HCT116 (cell line): ENCODE measurements at regions not wholly inside any gene's neighbourhood (a gene's known extent, or its start where the extent isn't known, plus 50 kb on each side); places are given as distances from the start of the nearest gene placed in this dataset.

Experiments used
- ATAC-seq: fragments of 200-7000 bp; cut with Tn5 transposase; 2 replicates; pipeline ENCODE4 v1.9.1; 2020; ENCODE audit warnings: mild to moderate bottlenecking, moderate library complexity
- BruUV-seq: library from RNA; stranded (reverse); fragments of 400-500 nt; replicated peaks from 2 replicates; lab custom pipeline; 2021; lab: Mats Ljungman, UMichigan
- CTCF ChIA-PET: fragments of 300-600 bp; sonication (Branson Sonifier 250); formaldehyde crosslinking; loops from one replicate; lab custom pipeline; 2021; ENCODE audit warnings: antibody characterized with exemption; lab: Charles Lee
- POLR2A ChIA-PET: fragments of 300-600, 350-600 bp; sonication (Branson Sonifier 250); formaldehyde crosslinking; loops from one replicate; lab custom pipeline; 2021; ENCODE audit warnings: antibody characterized with exemption; lab: Charles Lee
- RAD21 ChIA-PET, 2 experiments: fragments of 300-600 bp; sonication (Branson Sonifier 250); formaldehyde crosslinking; loops; one replicate each; lab custom pipeline; 2023; ENCODE audit warnings: low total read pairs in 2 of 2; ENCODE audit not compliant: uncharacterized antibody in 2 of 2, unreplicated experiment in 2 of 2, low non-redundant PET in 1 of 2; lab: Charles Lee
- DNase-seq: peaks from one replicate; pipeline ENCODE4 v3.0.0-alpha.2; 2010; ENCODE audit warnings: low read depth, low spot score
- H2AFZ ChIP-seq: fragments of 200-600 bp; shearing (Covaris generic), sonication (generic); 2 replicates; pipeline ENCODE4 v1.6.1; 2017; ENCODE audit warnings: low read depth, mixed run types, mixed read lengths, antibody characterized with exemption, low read length; ENCODE audit not compliant: poor library complexity, severe bottlenecking
- H3K27ac ChIP-seq: 2 replicates; pipeline ENCODE4 v1.5.1; 2012; ENCODE audit warnings: low read depth, low read length
- H3K27me3 ChIP-seq: fragments of 200-600 bp; sonication (generic); 2 replicates; pipeline ENCODE4 v1.6.1; 2016; ENCODE audit warnings: mixed run types, low read length, mixed read lengths; ENCODE audit not compliant: insufficient read depth
- H3K36me3 ChIP-seq, 2 experiments: fragments of 200-500 bp in 1 of 2; fragments of 200-600 bp in 1 of 2; sonication (Bioruptor generic) in 1 of 2; sonication (generic) in 1 of 2; 2 replicates each; pipeline versions ENCODE4 v1.5.1 to v1.6.1; 2014 to 2016; ENCODE audit warnings: low read length in 2 of 2, inconsistent platforms in 1 of 2, mixed read lengths in 1 of 2, mixed run types in 1 of 2; ENCODE audit not compliant: insufficient read depth in 2 of 2, control insufficient read depth in 1 of 2
- H3K4me1 ChIP-seq, 2 experiments: fragments of 200-600 bp in 1 of 2; sonication (generic) in 1 of 2; 2 replicates each; pipeline versions ENCODE4 v1.5.1 to v1.6.1; 2012 to 2017; ENCODE audit warnings: low read length in 2 of 2, inconsistent platforms in 1 of 2, mild to moderate bottlenecking in 1 of 2, mixed read lengths in 1 of 2, mixed run types in 1 of 2, moderate library complexity in 1 of 2; ENCODE audit not compliant: insufficient read depth in 2 of 2, control insufficient read depth in 1 of 2
- H3K4me2 ChIP-seq: fragments of 200-600 bp; sonication (generic); 2 replicates; pipeline ENCODE4 v1.6.1; 2017; ENCODE audit warnings: mixed run types, low read length, mixed read lengths
- H3K4me3 ChIP-seq, 2 experiments: fragments of 200-600 bp in 1 of 2; sonication (generic) in 1 of 2; replicated peaks in 1 of 2; 2 replicates each; pipeline ENCODE4 v1.5.1; 2011 to 2016; ENCODE audit warnings: low read length in 2 of 2, control low read depth in 1 of 2, low read depth in 1 of 2, mild to moderate bottlenecking in 1 of 2, mixed read lengths in 1 of 2, mixed run types in 1 of 2
- H3K79me2 ChIP-seq: fragments of 200-600 bp; sonication (generic); 2 replicates; pipeline ENCODE4 v1.6.1; 2017; ENCODE audit warnings: mild to moderate bottlenecking, mixed run types, low read length, moderate library complexity, mixed read lengths; ENCODE audit not compliant: insufficient read depth
- H3K9ac ChIP-seq: fragments of 200-600 bp; sonication (generic); 2 replicates; pipeline ENCODE4 v1.6.1; 2016; ENCODE audit warnings: low read length, mixed read lengths
- H3K9me2 ChIP-seq: fragments of 200-600 bp; sonication (generic), shearing (Covaris generic); 2 replicates; pipeline ENCODE4 v1.6.1; 2017; ENCODE audit warnings: mixed run types, mild to moderate bottlenecking, moderate library complexity; ENCODE audit not compliant: insufficient read depth
- H3K9me3 ChIP-seq, 2 experiments: fragments of 200-500 bp in 1 of 2; fragments of 200-600 bp in 1 of 2; sonication (Bioruptor generic) in 1 of 2; sonication (generic) in 1 of 2; 2 replicates each; pipeline ENCODE4 v1.6.1; 2014 to 2017; ENCODE audit warnings: low read length in 2 of 2, mixed read lengths in 2 of 2, inconsistent platforms in 1 of 2, low read depth in 1 of 2, mild to moderate bottlenecking in 1 of 2, mixed run types in 1 of 2, moderate library complexity in 1 of 2; ENCODE audit not compliant: control insufficient read depth in 1 of 2, insufficient read depth in 1 of 2
- H4K20me1 ChIP-seq: fragments of 200-600 bp; sonication (generic), shearing (Covaris generic); 2 replicates; pipeline ENCODE4 v1.6.1; 2017; ENCODE audit warnings: mixed run types, mild to moderate bottlenecking, moderate library complexity; ENCODE audit not compliant: insufficient read depth
- EGR1 ChIP-seq: IDR thresholded peaks from 2 replicates; pipeline ENCODE4 v1.6.1; 2012; ENCODE audit warnings: low read depth
- EZH2 ChIP-seq: fragments of 200-600 bp; sonication (generic); IDR thresholded peaks from 2 replicates; pipeline ENCODE4 v1.6.1; 2017; ENCODE audit warnings: antibody characterized with exemption, mixed run types
- JUND ChIP-seq: IDR thresholded peaks from 2 replicates; pipeline ENCODE4 v1.6.1; 2012
- POLR2A ChIP-seq: IDR thresholded peaks from 2 replicates; pipeline ENCODE4 v1.7.0; 2011; ENCODE audit warnings: borderline replicate concordance; ENCODE audit not compliant: insufficient read depth, insufficient read length; ENCODE audit errors: extremely low read depth
- POLR2AphosphoS5 ChIP-seq: IDR thresholded peaks from 2 replicates; pipeline ENCODE4 v1.6.1; 2011; ENCODE audit warnings: mild to moderate bottlenecking, low read depth, low read length, moderate library complexity
- SIN3A ChIP-seq: IDR thresholded peaks from 2 replicates; pipeline ENCODE4 v1.6.1; 2012; ENCODE audit warnings: low read depth
- SP1 ChIP-seq: IDR thresholded peaks from 2 replicates; pipeline ENCODE4 v1.6.1; 2012; ENCODE audit warnings: low read depth
- TCF7L2 ChIP-seq: IDR thresholded peaks from 2 replicates; pipeline ENCODE4 v1.7.0; 2011; ENCODE audit warnings: borderline replicate concordance, inconsistent platforms; ENCODE audit not compliant: insufficient read depth, insufficient read length; ENCODE audit errors: extremely low read depth
- YY1 ChIP-seq: IDR thresholded peaks from 2 replicates; pipeline ENCODE4 v1.6.1; 2011; ENCODE audit warnings: low read length, low read depth, moderate library complexity, mild to moderate bottlenecking; ENCODE audit not compliant: insufficient replicate concordance; ENCODE audit errors: extremely low read depth
- ZNF274 ChIP-seq: fragments of 200-500 bp; sonication (Bioruptor generic); IDR thresholded peaks from 2 replicates; pipeline ENCODE4 v1.6.1; 2014; ENCODE audit warnings: mild to moderate bottlenecking, low read depth, low read length, inconsistent platforms
- intact Hi-C: fragments of 100-400 bp; cut with micrococcal nuclease; formaldehyde crosslinking; loops from 2 replicates; pipeline ENCODE4 v1.10.0; 2022
- TF ChIP-seq, protein P1 (sequence below): IDR thresholded peaks from 2 replicates; pipeline ENCODE4 v1.6.1; 2012

GRCh38 chr6:140966676-140967075 is 1166.0 kb upstream of the GJE1 start:
- H2AFZ ChIP-seq: no peak overlapping the region
- RAD21 ChIA-PET: no interaction called here
- intact Hi-C loops: no loop called here
- no peak overlapping the region for H3K4me3 ChIP-seq
- no peak overlapping the region for H3K4me2 ChIP-seq
- H3K9me3 ChIP-seq: no peaks in the 10 kb centered on the region
- H3K4me1 ChIP-seq: no peaks in the 10 kb centered on the region
- CTCF ChIA-PET: no interaction called here
- POLR2A ChIA-PET: no interaction called here
- ATAC-seq (no peak), DNase-seq (no peak)
- H3K9ac ChIP-seq: no peak overlapping the region
- H3K79me2 ChIP-seq: no peaks in the 10 kb centered on the region
- BruUV-seq: no TSS peak
- no peaks in the 10 kb centered on the region for H4K20me1 ChIP-seq
- no peaks in the 10 kb centered on the region for H3K9me2 ChIP-seq
- H3K27me3 ChIP-seq: no peaks in the 10 kb centered on the region
- TF ChIP-seq YY1: no peak
- TF ChIP-seq POLR2A: no peak
- TF ChIP-seq POLR2AphosphoS5: no peak
- TF ChIP-seq EGR1: no peak
- TF ChIP-seq, protein P1, sequence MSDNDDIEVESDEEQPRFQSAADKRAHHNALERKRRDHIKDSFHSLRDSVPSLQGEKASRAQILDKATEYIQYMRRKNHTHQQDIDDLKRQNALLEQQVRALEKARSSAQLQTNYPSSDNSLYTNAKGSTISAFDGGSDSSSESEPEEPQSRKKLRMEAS: no peak
- no peak for TF ChIP-seq SIN3A
- no peak for TF ChIP-seq JUND
- no peak for TF ChIP-seq TCF7L2
- no peak for TF ChIP-seq EZH2
- no peaks in the 10 kb centered on the region for H3K36me3 ChIP-seq
- no peak overlapping the region for H3K27ac ChIP-seq

DNA sequence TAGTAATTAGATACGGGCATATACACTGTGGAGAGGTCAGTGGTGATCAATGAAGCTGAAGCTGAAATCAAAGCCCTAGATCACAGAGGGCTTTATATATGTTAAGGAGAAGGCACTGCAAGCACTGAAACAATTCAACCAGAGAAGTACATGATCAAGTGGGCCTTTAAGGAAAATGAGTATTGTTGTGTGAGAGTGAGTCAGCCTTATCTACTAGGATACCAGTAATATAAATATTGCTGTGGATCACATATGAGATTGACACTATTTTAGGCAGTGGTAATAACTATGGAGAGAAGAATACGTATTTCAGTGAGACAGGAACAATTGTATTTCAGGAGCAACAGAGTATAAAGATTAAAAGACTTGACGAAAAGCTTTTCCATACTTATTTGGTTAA is 1172.2 kb upstream of the GJE1 start:
- Histone ChIP-seq H3K4me2 (no peak overlapping the region), H3K4me3 (no peak overlapping the region), H3K27ac (no peak overlapping the region), H3K27me3 (no peaks in the 10 kb centered on the region), H3K9me3 (no peaks in the 10 kb centered on the region), H3K9me2 (no peaks in the 10 kb centered on the region), H3K79me2 (no peaks in the 10 kb centered on the region), H3K36me3 (no peaks in the 10 kb centered on the region), H2AFZ (no peak overlapping the region), H3K4me1 (no peaks in the 10 kb centered on the region), H4K20me1 (no peaks in the 10 kb centered on the region), H3K9ac (no peak overlapping the region)
- POLR2A ChIA-PET: no interaction called here
- RAD21 ChIA-PET: no interaction called here
- TF ChIP-seq SP1 (no peak), ZNF274 (no peak), TCF7L2 (no peak)
- BruUV-seq: no TSS peak
- ATAC-seq (no peak), DNase-seq (no peak)
- CTCF ChIA-PET: no interaction called here
- intact Hi-C loops: no loop called here
